LoVo (cell line): ENCODE measurements at regions not wholly inside any gene's neighbourhood (a gene's known extent, or its start where the extent isn't known, plus 50 kb on each side); places are given as distances from the start of the nearest gene placed in this dataset.
"Not testable (repeated sequence)": the region's sequence is repeated elsewhere in the genome, so short reads cannot be mapped to it uniquely, and the experiment has no call there.

ENCODE experiments used
- DNase-seq: peaks from one replicate; pipeline ENCODE4 v3.0.0-alpha.2; 2016; ENCODE audit warnings: low spot score

GRCh38 chr6:132140189-132140588, 189.0 kb upstream of the CCN2 start:
- DNase-seq, result no peak

- no peak for DNase-seq
These were observed 188.4 kb upstream of the CCN2 start for GRCh38 chr6:132139611-132140010.

- DNase-seq, result no peak
These were observed 185.8 kb upstream of the CCN2 start for GRCh38 chr6:132136981-132137380.

- no peak for DNase-seq
These were observed 184.2 kb upstream of the CCN2 start for GRCh38 chr6:132135409-132135808.

GRCh38 chr6:132133736-132134445, 182.7 kb upstream of the CCN2 start:
- no peak for DNase-seq

GRCh38 chr6:132132924-132133639, 181.9 kb upstream of the CCN2 start:
- DNase-seq, result no peak

GRCh38 chr6:132132422-132132821, 181.2 kb upstream of the CCN2 start:
- no peak for DNase-seq

GRCh38 chr6:132131758-132132157, 180.6 kb upstream of the CCN2 start:
- DNase-seq, result peak; percentile 34

- no peak for DNase-seq
These were observed 180.2 kb upstream of the CCN2 start for GRCh38 chr6:132131351-132131750.

- no peak for DNase-seq
These were observed 179.6 kb upstream of the CCN2 start for GRCh38 chr6:132130626-132131298.

- DNase-seq, result no peak
These were observed 177.3 kb upstream of the CCN2 start for GRCh38 chr6:132128424-132128823.

GRCh38 chr6:132126150-132126549, 175.0 kb upstream of the CCN2 start:
- DNase-seq, result no peak

- DNase-seq, result no peak
These were observed 171.7 kb upstream of the CCN2 start for GRCh38 chr6:132122871-132123270.

- no peak for DNase-seq
These were observed 171.0 kb upstream of the CCN2 start for GRCh38 chr6:132122176-132122575.

GRCh38 chr6:132118144-132118543, 167.0 kb upstream of the CCN2 start:
- DNase-seq, result no peak

- no peak for DNase-seq
These were observed 164.7 kb upstream of the CCN2 start for GRCh38 chr6:132115714-132116366.

- DNase-seq, result no peak
These were observed 163.1 kb upstream of the CCN2 start for GRCh38 chr6:132114201-132114825.

- DNase-seq, result not testable (repeated sequence)
These were observed 158.6 kb upstream of the CCN2 start for GRCh38 chr6:132109752-132110151.

- DNase-seq, result no peak
These were observed 156.7 kb upstream of the CCN2 start for GRCh38 chr6:132107896-132108295.

- no peak for DNase-seq
These were observed 150.4 kb upstream of the CCN2 start for GRCh38 chr6:132101535-132101934.

GRCh38 chr6:132100388-132100990, 149.3 kb upstream of the CCN2 start:
- DNase-seq, result no peak

GRCh38 chr6:132096996-132097395, 145.8 kb upstream of the CCN2 start:
- DNase-seq, result no peak
